ENCODE measurements at regions not wholly inside any gene's neighbourhood (a gene's known extent, or its start where the extent isn't known, plus 50 kb on each side); places are given as distances from the start of the nearest gene placed in this dataset.

GRCh38 chr12:86801439-86801838 lies 545.2 kb upstream of the MGAT4C start:
- no peaks in the 10 kb centered on the region for H3K36me3 Mint-ChIP-seq
- H3K4me3 Mint-ChIP-seq = no peak overlapping the region
- no peak for TF ChIP-seq CTCF (IDR thresholded peaks at IDR 0.05)
- Histone ChIP-seq H3K9me3 (replicated peaks in 1 of 2; ENCODE audit: control insufficient read depth in 1 of 2, insufficient read depth in 1 of 2, low read length in 2 of 2) (no peaks in the 10 kb centered on the region), H3K79me2 (ENCODE audit: insufficient read depth, low read length) (no peaks in the 10 kb centered on the region), H3K27ac (ENCODE audit: low read depth in 1 of 2, low read length in 2 of 2) (no peak overlapping the region), H2AFZ (ENCODE audit: insufficient read depth, low read depth, low read length, poor library complexity, severe bottlenecking) (no peak overlapping the region), H3K4me3 (replicated peaks in 1 of 3; ENCODE audit: low read depth in 2 of 3, low read length in 3 of 3) (no peak overlapping the region), H3K36me3 (replicated peaks in 1 of 2; ENCODE audit: control insufficient read depth in 1 of 2, insufficient read depth in 2 of 2, low read length in 2 of 2) (no peaks in the 10 kb centered on the region), H3K4me2 (replicated peaks; ENCODE audit: extremely low read depth, low read length, poor library complexity, severe bottlenecking) (no peak overlapping the region), H3K4me1 (ENCODE audit: control insufficient read depth in 1 of 2, insufficient read depth in 2 of 2, low read length in 2 of 2) (no peaks in the 10 kb centered on the region), H3K9ac (ENCODE audit: insufficient read depth, low read length, poor library complexity, severe bottlenecking) (no peak overlapping the region), H3K27me3 (ENCODE audit: control insufficient read depth in 2 of 2, insufficient read depth in 2 of 2, low read length in 2 of 2) (no peaks in the 10 kb centered on the region), H4K20me1 (ENCODE audit: insufficient read depth, low read length) (no peaks in the 10 kb centered on the region)
- no CpG with 5 or more reads among the region's 1 CpG for WGBS (ENCODE audit: insufficient coverage)
- H3K9me3 Mint-ChIP-seq = peaks cover 0 to 3% (median 0%) of the 10 kb centered on the region in 7 donors
- H3K4me1 Mint-ChIP-seq = no peaks in the 10 kb centered on the region
- intact Hi-C loops (cut with micrococcal nuclease) = no loop called here
- no peak for DNase-seq
- H3K27me3 Mint-ChIP-seq (ENCODE audit: low read depth in 3 of 3) = peaks cover 0 to 2% (median 0%) of the 10 kb centered on the region in 3 donors
- no peak overlapping the region for H3K27ac Mint-ChIP-seq

GRCh38 chr12:86799616-86800015 lies 543.4 kb upstream of the MGAT4C start:
- no peaks in the 10 kb centered on the region for H3K9me3 ChIP-seq (replicated peaks in 1 of 2; ENCODE audit: control insufficient read depth in 1 of 2, insufficient read depth in 1 of 2, low read length in 2 of 2)
- Mint-ChIP-seq H3K4me1 (no peaks in the 10 kb centered on the region), H3K27ac (no peak overlapping the region), H3K36me3 (no peaks in the 10 kb centered on the region), H3K4me3 (no peak overlapping the region), H3K9me3 (peaks cover 0 to 3% (median 0%) of the 10 kb centered on the region in 7 donors), H3K27me3 (ENCODE audit: low read depth in 3 of 3) (peaks cover 0 to 2% (median 0%) of the 10 kb centered on the region in 3 donors)
- no peak overlapping the region for H3K9ac ChIP-seq (ENCODE audit: insufficient read depth, low read length, poor library complexity, severe bottlenecking)
- no peaks in the 10 kb centered on the region for H4K20me1 ChIP-seq (ENCODE audit: insufficient read depth, low read length)
- no peaks in the 10 kb centered on the region for H3K36me3 ChIP-seq (replicated peaks in 1 of 2; ENCODE audit: control insufficient read depth in 1 of 2, insufficient read depth in 2 of 2, low read length in 2 of 2)
- no peak overlapping the region for H2AFZ ChIP-seq (ENCODE audit: insufficient read depth, low read depth, low read length, poor library complexity, severe bottlenecking)
- no peak overlapping the region for H3K4me3 ChIP-seq (replicated peaks in 1 of 3; ENCODE audit: low read depth in 2 of 3, low read length in 3 of 3)
- no peak for DNase-seq
- no peak overlapping the region for H3K4me2 ChIP-seq (replicated peaks; ENCODE audit: extremely low read depth, low read length, poor library complexity, severe bottlenecking)
- no peak overlapping the region for H3K27ac ChIP-seq (ENCODE audit: low read depth in 1 of 2, low read length in 2 of 2)
- WGBS (ENCODE audit: insufficient coverage) = no CpG with 5 or more reads among the region's 2 CpGs
- intact Hi-C loops (cut with micrococcal nuclease) = no loop called here
- H3K79me2 ChIP-seq (ENCODE audit: insufficient read depth, low read length) = no peaks in the 10 kb centered on the region
- no peaks in the 10 kb centered on the region for H3K27me3 ChIP-seq (ENCODE audit: control insufficient read depth in 2 of 2, insufficient read depth in 2 of 2, low read length in 2 of 2)
- no peaks in the 10 kb centered on the region for H3K4me1 ChIP-seq (ENCODE audit: control insufficient read depth in 1 of 2, insufficient read depth in 2 of 2, low read length in 2 of 2)
- TF ChIP-seq CTCF (IDR thresholded peaks at IDR 0.05) = no peak

Measured in CD14-positive monocyte (primary cell).